ENCODE measurements at regions not wholly inside any gene's neighbourhood (a gene's known extent, or its start where the extent isn't known, plus 50 kb on each side); places are given as distances from the start of the nearest gene placed in this dataset.

GRCh38 chr1:184881941-184882913, 92.1 kb downstream of the NIBAN1 start (continued):
- TF ChIP-seq, protein P1, sequence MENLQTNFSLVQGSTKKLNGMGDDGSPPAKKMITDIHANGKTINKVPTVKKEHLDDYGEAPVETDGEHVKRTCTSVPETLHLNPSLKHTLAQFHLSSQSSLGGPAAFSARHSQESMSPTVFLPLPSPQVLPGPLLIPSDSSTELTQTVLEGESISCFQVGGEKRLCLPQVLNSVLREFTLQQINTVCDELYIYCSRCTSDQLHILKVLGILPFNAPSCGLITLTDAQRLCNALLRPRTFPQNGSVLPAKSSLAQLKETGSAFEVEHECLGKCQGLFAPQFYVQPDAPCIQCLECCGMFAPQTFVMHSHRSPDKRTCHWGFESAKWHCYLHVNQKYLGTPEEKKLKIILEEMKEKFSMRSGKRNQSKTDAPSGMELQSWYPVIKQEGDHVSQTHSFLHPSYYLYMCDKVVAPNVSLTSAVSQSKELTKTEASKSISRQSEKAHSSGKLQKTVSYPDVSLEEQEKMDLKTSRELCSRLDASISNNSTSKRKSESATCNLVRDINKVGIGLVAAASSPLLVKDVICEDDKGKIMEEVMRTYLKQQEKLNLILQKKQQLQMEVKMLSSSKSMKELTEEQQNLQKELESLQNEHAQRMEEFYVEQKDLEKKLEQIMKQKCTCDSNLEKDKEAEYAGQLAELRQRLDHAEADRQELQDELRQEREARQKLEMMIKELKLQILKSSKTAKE (IDR thresholded peaks at IDR 0.05; ENCODE audit: low read depth, poor library complexity, severe bottlenecking): no peak
- peak; percentile 34; the same call in 1 of the 2 replicates for TF ChIP-seq PML (IDR thresholded peaks at IDR 0.05; ENCODE audit: low read length)
- TF ChIP-seq NBN (IDR thresholded peaks at IDR 0.05): no peak
- TF ChIP-seq, protein P2, sequence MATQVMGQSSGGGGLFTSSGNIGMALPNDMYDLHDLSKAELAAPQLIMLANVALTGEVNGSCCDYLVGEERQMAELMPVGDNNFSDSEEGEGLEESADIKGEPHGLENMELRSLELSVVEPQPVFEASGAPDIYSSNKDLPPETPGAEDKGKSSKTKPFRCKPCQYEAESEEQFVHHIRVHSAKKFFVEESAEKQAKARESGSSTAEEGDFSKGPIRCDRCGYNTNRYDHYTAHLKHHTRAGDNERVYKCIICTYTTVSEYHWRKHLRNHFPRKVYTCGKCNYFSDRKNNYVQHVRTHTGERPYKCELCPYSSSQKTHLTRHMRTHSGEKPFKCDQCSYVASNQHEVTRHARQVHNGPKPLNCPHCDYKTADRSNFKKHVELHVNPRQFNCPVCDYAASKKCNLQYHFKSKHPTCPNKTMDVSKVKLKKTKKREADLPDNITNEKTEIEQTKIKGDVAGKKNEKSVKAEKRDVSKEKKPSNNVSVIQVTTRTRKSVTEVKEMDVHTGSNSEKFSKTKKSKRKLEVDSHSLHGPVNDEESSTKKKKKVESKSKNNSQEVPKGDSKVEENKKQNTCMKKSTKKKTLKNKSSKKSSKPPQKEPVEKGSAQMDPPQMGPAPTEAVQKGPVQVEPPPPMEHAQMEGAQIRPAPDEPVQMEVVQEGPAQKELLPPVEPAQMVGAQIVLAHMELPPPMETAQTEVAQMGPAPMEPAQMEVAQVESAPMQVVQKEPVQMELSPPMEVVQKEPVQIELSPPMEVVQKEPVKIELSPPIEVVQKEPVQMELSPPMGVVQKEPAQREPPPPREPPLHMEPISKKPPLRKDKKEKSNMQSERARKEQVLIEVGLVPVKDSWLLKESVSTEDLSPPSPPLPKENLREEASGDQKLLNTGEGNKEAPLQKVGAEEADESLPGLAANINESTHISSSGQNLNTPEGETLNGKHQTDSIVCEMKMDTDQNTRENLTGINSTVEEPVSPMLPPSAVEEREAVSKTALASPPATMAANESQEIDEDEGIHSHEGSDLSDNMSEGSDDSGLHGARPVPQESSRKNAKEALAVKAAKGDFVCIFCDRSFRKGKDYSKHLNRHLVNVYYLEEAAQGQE (IDR thresholded peaks at IDR 0.05; ENCODE audit: low read depth, low read length): no peak
- TF ChIP-seq IKZF2 (IDR thresholded peaks at IDR 0.05): peak; percentile 42 to 51; a peak in 2 of 4 replicates
- TF ChIP-seq SMAD5 (IDR thresholded peaks at IDR 0.05; ENCODE audit: low read depth): no peak
- no peak for TF ChIP-seq BACH1 (IDR thresholded peaks at IDR 0.05; ENCODE audit: borderline replicate concordance)
- TF ChIP-seq LARP7 (IDR thresholded peaks at IDR 0.05): no peak
- TF ChIP-seq BCL3 (IDR thresholded peaks at IDR 0.05; ENCODE audit: borderline replicate concordance, insufficient read depth, low read depth, low read length, poor library complexity, severe bottlenecking): peak; percentile 53
- TF ChIP-seq ATF7 (IDR thresholded peaks at IDR 0.05; ENCODE audit: low read depth): peak; percentile 53; the same call in 1 of the 2 replicates
- TF ChIP-seq TCF12 (IDR thresholded peaks at IDR 0.05; ENCODE audit: low read depth, low read length): no peak
- no peak for TF ChIP-seq ZNF217 (IDR thresholded peaks at IDR 0.05)
- no peak for TF ChIP-seq MYC (IDR thresholded peaks at IDR 0.05; ENCODE audit: insufficient read depth, insufficient read length, insufficient replicate concordance, low read length, severe bottlenecking)
- no peak for TF ChIP-seq ZNF207 (IDR thresholded peaks at IDR 0.05; ENCODE audit: borderline replicate concordance)
- TF ChIP-seq MEF2B (IDR thresholded peaks at IDR 0.05; ENCODE audit: partially characterized antibody, poor library complexity, severe bottlenecking): no peak
- TF ChIP-seq RUNX3 (IDR thresholded peaks at IDR 0.05; ENCODE audit: low read length): peak; percentile 81

Data from GM12878 (cell line).